Activated CD8-positive, alpha-beta memory T cell treated with anti-CD3 and anti-CD28 coated beads for 4 hours (primary cell): ENCODE measurements at regions not wholly inside any gene's neighbourhood (a gene's known extent, or its start where the extent isn't known, plus 50 kb on each side); places are given as distances from the start of the nearest gene placed in this dataset.
"Not testable (repeated sequence)": the region's sequence is repeated elsewhere in the genome, so short reads cannot be mapped to it uniquely, and the experiment has no call there.

Source experiments
- DNase-seq, 2 donors: peaks; one replicate each; pipeline ENCODE4 v3.0.0-alpha.2; 2020; ENCODE audit warnings: low read depth in 2 of 2

DNA sequence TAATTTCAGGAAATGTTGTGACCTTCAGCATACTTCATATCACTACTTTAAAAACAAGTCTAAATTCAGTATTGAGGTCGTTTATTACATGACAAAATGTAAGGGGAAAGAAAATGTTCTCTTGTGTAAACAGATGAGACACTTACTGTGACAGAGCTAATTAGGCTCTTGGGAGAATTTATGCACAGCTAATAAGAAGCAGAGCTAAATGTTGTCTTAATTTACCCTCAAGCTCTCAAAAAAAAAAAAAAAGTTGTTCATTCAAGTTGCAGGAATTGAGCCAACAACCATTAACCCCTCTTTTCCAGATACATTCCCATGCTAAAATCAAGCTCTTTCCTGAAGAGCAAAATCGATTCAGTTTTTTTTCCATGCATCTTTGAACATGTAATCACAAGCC, 1419.4 kb downstream of the FSCB start:
- no peak for DNase-seq

DNA sequence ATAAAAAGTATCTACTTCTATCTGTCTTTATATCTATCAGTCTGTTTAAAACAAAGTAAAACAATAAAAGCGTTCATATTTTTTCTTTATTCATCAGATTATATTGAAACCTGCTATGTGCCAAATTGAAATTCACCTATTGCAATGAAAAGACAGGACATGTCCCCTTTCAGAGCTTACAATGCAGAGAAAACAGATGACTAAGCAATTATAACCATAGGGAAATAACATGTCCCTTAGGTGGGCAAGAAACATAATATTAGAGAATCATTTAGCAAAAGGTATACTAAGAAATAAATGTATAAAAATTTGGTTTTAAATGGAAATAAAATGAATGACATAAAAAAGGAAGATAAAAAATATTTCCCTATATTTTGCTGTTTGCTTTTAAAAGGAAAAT, 1421.3 kb downstream of the FSCB start:
- DNase-seq, result no peak

DNA sequence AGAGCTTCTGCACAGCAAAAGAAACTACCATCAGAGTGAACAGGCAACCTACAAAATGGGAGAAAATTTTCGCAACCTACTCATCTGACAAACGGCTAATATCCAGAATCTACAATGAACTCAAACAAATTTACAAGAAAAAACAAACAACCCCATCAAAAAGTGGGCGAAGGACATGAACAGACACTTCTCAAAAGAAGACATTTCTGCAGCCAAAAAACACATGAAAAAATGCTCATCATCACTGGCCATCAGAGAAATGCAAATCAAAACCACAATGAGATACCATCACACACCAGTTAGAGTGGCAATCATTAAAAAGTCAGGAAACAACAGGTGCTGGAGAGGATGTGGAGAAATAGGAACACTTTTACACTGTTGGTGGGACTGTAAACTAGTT, 1439.7 kb downstream of the FSCB start:
- DNase-seq, result not testable (repeated sequence)

DNA sequence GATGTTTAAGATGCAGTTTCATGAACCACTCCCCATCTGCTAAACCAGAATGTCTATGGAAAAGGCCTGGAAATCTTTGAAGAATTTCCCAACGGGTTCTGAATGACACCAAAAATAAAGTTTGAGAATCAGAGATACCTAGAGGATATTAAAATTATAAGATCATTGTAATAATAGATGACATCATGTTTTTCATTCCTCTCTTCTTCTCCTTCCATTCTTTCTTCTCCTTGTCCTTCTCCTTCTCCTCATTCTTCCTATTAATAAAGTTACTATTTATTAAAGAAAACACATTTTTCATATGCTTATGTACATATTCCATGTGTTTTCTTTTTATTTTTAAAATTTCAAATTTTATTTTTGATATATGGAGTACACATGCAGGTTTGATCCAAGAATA, 1449.4 kb downstream of the LRFN5 start:
- no peak for DNase-seq

DNA sequence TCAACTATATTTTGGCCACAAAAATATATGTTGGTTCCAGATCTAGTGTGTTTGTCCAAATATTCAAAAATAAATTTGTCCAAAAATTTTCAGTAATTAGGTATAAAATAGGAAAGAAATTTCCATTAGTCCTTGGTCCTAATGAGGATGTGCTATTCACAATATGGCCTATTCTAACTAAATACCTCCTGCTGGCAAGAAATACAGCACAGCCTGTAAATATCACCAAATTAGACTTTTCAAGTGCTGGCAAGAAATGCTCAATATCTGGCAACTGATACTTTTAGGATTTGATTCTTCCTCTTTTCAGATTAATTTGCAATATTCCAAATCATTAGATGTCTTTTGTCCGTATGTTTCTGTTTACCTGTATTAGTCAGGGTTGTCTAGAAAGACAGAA, 1446.2 kb downstream of the LRFN5 start:
- DNase-seq, result no peak

DNA sequence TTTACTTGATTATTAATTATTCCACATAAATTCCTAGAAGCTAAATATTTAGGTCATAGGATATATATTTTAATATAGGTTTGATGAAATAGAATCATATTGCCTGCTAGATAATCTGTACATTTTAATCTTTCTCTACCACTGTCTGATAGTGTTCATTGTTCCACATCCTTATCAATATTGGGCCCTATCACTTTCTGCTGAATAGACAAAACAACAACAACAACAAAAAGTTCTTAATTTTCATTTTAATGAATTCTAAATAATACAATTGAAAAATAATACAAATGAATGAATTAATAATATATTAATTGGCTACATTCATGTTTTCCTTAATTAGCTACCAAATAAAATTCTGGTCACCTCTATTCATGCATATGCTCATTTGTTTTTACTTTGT, 1437.2 kb downstream of the LRFN5 start:
- DNase-seq, result no peak

DNA sequence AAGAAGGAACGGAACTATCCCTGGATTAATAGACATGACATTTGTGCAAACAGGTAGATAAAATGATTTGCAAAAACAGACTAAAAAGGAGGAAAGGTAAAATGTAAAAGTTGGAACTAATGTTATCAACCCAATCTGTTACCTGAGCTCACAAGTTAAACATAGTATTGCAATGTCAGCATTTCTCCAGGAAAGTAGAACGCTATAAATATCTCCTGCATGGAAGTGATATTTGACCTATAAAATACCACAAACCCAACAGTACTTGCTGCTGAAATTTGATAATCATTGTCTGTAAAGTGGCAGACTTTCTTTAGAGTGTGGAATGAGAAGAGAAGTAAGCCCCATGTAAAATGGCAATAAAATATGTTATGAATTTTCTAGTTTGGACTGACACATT, 1435.7 kb downstream of the LRFN5 start:
- DNase-seq, result no peak

DNA sequence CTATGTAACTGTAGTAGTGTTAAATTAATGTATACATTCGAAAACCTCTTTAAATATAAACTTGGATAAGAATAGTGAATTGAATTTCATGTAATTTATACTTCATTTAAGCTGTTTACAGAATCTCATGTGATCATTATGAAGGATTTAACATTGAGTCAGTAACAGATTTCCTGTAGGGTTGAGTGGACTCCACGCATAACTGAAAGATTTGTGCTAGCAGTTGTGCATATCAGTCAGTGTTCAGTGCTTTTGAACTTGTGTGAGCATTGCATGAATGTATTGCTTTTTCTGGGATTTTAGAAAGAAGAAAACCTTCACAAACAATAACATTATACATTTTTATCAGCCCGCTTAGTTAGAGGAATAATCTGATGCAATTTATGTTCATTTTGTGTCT, 1435.3 kb downstream of the LRFN5 start:
- no peak for DNase-seq

DNA sequence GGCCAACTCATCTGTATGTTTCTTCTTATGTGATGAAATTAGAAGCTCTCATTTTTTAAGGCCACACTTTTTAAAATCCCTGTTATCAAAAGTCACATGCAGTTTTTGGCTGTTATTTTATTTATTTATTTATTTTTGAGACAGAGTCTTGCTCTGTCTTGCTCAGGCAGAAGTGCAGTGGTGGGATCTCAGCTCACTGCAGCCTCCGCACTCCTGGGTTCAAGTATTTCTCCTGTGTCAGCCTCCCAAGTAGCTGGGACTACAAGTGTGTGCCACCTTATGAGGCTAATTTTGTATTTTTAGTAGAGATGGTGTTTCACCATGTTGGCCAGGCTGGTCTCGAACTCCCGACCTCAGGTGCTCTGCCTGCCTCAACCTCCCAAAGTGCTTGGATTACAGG, 1434.5 kb downstream of the LRFN5 start:
- DNase-seq, result no peak

DNA sequence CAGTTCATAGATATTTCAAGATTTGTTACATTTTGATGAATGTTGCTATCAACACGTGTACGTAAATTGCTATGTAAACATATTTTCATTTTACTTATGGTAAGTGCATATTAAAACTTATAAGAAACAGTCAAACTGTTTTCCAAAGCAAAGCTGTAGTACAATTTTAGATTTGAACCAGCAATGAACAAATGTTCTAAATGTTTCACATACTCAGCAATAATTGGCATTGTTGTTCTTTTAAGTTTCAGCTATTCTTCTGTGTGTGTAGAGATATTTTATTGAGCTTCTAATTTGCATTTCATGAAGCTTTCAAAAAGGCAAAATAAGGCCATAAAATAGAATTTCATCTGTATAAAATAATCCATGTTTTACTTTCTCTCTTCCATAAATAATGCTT, 1433.2 kb downstream of the LRFN5 start:
- DNase-seq, result no peak

DNA sequence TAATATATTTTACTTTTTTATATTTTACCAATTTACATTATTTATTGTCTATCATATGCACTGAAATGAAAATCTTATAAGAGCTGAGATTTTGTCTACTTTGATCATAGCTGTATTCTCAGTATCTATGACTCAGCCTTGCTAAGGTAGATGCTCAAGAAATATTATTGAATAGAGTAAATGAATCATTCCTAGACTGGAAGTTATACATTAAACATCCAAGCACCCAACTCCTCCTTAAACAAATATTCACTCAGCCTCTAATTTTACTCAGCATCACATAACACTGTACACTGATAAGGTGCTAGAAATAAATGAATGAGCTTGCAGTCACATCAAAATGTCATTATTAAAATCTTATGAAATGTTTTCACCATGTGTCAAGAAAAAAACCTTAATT, 1424.9 kb downstream of the LRFN5 start:
- DNase-seq, result no peak

DNA sequence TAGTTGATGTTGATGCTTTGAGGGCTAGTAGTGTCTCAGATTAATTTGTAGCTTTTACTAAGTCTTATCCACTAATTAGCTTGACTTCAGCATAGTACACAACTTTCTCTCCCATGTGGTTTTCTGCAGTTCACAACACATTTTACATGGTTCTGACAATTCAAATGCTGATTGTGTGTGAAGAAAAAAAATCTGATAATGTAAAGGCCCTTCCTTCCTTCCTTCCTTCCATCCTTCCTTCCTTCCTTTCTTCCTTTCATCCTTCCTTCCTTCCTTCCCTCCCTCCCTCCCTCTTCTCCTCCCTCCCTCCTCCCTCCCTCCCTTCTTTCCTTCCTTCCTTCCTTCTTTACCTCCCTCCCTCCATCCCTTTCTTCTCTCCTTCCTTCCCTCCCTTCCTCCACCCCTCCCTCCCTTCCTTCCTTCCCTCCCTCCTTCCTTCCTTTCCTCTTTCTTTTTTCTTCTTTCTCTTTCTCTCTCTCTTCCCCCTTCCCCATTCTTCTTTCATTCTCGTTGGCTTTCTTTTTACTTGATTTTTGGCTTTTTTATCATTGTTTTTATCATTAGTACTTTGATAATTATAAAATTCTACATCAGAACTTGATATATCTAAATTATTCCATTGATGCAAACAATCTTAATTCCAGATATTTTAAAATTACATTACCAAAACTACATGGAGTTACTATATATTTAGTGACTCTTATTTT, 1415.6 kb downstream of the LRFN5 start:
- DNase-seq, result no peak

DNA sequence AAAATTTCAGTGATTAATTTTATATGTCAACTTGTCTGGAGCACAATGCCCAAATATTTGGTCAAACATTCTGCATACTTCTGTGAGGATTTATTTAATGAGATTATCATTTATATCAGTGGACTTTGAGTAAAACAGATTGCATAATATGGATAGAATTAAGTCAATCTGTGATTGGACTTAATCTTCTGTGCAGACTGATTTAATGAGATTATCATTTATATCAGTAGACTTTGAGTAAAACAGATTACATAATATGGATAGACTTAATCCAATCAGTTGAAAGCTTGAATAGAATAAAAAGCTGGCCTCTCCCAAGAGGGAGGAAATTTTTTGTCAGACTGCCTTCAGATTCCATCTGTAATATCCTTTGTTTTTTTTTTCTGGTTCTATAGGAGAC, 1413.2 kb downstream of the LRFN5 start:
- no peak for DNase-seq

DNA sequence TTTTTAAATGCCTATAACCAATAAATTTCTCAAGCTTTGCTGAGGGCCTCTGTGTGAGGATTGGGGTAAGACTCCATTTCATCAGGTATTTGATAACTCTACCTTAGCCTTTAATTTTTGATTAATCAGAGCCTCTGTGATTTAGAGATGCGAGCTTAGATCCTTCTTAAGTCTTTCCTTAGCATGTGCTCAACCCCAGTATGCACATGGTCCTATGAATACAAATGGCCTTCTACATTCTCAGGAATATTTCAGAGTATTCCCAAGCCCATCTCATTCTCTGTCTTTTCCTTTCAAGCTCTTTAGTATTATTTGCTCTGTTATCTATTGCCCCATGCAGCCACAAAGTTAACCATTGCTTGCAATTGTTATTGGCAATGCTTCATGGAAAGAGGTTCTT, 1407.7 kb downstream of the LRFN5 start:
- DNase-seq, result no peak

DNA sequence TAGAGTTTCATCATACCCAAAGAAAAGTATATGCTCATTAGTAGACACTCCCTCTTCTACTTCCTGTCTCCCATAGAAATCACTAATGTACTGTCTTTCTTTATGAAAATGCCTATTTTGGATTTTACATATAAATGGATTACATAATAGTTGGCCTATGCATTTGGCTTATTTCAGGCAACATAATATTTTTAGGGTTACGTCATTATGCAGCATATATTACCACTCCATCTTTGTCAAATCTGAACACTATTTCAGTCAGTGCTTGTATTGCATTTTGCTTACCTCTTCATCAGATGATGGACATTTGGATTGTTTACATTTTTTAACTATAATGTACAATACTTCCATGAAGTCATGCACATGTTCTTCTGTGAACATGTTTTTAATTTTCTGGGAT, 1406.1 kb downstream of the LRFN5 start:
- no peak for DNase-seq

DNA sequence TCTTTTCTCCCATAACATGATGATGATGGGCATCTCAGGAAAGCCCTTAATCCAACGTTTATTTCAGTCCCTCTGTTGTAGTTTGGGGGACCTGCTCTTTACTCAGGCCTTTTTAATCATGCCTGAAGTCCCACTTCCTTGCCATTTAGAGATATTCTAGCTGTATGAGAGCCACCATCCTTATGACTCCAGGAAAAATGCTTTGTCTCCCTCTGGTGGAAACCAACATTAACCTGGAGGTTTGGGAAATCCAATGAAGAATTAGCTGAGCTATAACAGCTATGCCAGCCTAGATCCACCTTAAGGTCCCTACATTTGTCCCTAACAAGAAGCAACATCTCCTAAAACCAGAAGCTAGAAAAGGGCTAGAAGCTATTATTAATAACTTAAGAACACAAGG, 1399.1 kb downstream of the LRFN5 start:
- no peak for DNase-seq

DNA sequence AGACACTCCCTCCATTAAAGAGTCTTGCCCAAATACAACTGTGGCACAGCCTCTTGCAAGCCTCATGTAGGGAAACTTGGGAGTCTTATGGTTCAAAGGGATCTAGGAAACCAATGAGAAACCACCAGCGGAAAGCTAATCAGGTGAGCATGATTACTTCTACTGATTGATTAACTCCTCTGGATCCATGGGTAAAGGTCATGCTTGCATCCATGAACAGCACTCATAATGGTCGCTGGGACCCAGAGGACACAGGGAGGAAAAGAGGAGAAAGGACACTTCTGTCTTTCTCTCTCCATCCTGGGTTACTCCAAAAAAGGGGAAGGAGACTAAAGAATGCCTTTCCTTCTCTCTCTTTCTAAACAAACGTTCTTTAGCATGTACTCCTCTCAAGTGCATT, 1397.2 kb downstream of the LRFN5 start:
- DNase-seq, result no peak

DNA sequence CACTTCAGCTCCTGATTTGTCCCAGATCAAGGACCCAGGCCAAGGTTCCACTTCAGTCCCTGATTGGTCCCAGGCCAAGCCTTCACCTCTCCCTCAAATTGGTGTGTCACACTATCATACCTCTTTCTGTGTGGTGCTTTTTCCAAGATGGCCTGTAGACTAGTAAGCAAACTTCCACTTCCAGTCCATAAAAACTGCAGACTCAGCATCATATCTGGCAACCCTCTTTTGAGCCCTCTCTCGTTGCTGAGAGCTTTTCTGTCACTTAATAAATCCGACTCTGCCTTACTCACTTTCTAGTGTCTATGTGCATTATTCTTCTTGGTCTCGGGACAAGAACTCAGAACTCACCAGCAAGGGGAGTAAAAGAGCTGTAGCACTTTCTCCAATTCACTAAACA, 1395.1 kb downstream of the LRFN5 start:
- DNase-seq, result no peak

DNA sequence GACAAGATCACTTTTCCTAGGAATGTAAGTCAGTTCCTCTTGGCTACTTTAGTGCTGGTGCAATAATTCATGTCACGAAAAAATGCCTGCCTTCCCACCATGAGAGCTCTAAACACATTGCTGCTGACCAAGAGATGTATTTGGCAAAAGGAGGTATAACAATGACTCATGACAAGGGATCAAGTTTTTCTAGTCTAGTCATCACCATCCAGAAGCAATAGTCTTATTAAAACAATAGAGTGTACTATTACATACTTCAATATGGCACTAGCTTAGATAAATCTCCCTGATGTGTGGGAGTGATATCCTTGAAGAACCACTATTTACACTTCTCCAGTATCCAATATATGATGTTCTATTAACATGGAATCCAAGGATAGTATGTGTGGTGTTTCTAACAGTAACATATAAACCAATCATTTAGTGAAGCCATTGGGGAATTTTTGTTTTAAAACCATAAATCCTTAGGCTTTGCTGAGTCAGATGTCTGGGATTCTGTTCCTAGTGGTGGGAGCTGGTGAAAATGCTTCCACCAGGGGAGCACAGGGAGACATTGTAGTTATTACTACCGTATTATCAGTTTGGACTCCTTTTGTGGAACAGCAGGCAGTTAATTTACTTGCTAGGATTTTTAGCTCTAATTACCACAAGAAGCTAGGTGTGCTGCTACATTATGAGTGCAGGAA, 1387.5 kb downstream of the LRFN5 start:
- DNase-seq, result no peak

DNA sequence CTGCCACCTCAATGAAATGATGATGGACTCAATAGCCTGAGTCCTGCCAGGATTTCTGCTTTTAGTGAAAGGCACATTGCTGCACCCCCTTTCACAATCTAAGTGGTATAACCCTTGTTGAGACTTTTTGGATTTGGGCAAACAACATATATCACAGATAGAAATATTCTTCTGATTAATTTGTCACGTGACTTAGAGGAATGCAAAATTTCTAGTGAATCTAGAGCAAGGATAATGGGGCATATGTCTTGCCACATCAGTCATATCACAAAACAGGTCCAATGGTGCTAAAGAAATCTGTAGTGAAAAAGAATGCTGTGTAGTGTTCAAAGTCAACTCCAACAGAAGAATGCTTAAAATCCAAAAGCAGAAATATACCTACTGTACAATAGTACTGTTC, 1386.3 kb downstream of the LRFN5 start:
- no peak for DNase-seq

DNA sequence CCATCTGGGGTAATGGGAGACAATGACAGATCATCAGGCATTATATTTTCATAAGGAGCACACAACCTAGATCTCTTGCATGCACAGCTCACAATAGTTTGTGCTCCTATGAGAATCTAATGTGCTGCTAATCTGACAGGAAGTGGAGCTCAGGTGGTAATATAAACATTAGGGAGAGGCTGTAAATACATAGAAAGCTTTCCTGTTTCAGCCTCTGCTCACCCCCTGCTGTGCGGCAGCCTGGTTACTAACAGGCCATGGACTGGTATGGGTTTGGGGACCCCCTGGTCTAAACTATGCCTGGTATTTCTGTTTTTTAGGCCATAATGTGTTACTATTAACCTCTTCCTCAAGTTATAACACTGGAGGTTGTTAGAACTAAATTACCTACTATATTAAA, 1373.7 kb downstream of the LRFN5 start:
- DNase-seq, result no peak

DNA sequence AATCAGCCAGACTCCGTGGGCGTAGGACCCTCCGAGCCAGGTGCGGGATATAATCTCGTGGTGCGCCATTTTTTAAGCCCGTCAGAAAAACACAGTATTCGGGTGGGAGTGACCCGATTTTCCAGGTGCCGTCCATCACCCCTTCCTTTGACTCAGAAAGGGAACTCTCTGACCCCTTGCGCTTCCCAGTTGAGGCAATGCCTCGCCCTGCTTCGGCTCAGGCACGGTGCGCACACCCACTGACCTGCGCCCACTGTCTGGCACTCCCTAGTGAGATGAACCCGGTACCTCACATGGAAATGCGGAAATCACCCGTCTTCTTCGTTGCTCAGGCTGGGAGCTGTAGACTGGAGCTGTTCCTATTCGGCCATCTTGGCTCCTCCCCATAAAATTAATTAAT, 1366.5 kb downstream of the LRFN5 start:
- DNase-seq, result not testable (repeated sequence)

DNA sequence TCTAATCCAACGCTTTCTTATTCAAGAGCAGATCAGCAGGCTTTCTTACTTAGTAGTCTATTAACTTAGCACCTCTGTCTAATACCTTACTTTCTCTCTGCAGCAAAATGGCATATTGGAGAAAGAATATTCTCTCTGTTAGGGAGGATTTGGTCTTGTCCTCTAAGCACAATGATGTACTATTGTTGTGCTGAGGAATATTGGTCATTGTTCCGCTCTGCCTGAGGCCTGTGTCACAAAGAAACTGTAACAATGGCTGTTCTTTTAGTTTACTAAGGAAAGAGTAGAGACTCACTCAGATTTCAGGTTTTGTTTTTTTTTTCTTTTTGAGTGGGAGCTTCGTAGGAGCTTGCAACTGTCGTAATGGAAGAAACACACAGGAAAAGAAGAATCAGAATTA, 1358.8 kb downstream of the LRFN5 start:
- DNase-seq, result no peak

DNA sequence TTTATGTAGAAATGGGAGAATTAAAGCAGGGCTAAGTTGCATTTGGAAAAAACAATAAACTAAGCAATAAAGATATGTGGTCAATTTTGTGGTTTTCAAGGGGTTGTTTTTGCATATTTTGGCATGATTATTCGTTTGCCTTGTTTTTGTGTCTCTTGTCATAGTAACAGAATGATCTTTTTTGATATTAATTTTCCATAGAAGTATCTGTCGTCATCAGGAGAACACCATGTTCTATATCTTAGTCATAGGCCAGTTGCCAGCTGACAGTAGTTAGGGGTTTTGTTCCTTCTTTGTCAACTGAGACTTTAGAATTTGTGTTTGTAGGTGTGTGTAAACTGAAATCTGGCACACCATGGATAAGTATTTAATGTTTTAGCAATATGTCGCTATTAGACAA, 1354.8 kb downstream of the LRFN5 start:
- DNase-seq, result no peak
